CD14-positive monocyte (primary cell): ENCODE measurements at regions not wholly inside any gene's neighbourhood (a gene's known extent, or its start where the extent isn't known, plus 50 kb on each side); places are given as distances from the start of the nearest gene placed in this dataset.

Experiments used
- DNase-seq, 3 donors: peaks; one replicate each; pipeline ENCODE4 v3.0.0-alpha.2; 2011 to 2022
- H2AFZ ChIP-seq: 2 replicates; pipeline ENCODE4 v1.6.0; 2012; ENCODE audit warnings: mild to moderate bottlenecking, low read depth, low read length, inconsistent platforms; ENCODE audit not compliant: insufficient read depth, poor library complexity, severe bottlenecking
- H3K27ac ChIP-seq, 2 donors: 1 replicate in 1 of 2; 2 replicates in 1 of 2; pipeline ENCODE4 v1.5.1; 2012 to 2013; ENCODE audit warnings: low read length in 2 of 2, control low read depth in 1 of 2, inconsistent platforms in 1 of 2, low read depth in 1 of 2, mild to moderate bottlenecking in 1 of 2
- H3K27me3 ChIP-seq, 2 donors: one replicate each; pipeline versions ENCODE4 v1.6.0 to v1.6.1; 2011 to 2013; ENCODE audit warnings: low read length in 2 of 2; ENCODE audit not compliant: control insufficient read depth in 2 of 2, insufficient read depth in 2 of 2
- H3K36me3 ChIP-seq, 2 donors: replicated peaks in 1 of 2; 1 replicate in 1 of 2; 2 replicates in 1 of 2; pipeline versions ENCODE4 v1.5.1 to v1.6.1; 2012 to 2013; ENCODE audit warnings: low read length in 2 of 2, control low read depth in 1 of 2, inconsistent platforms in 1 of 2, mild to moderate bottlenecking in 1 of 2; ENCODE audit not compliant: insufficient read depth in 2 of 2, control insufficient read depth in 1 of 2
- H3K4me1 ChIP-seq, 2 donors: 1 replicate in 1 of 2; 2 replicates in 1 of 2; pipeline versions ENCODE4 v1.5.1 to v1.6.1; 2012 to 2013; ENCODE audit warnings: low read length in 2 of 2, control low read depth in 1 of 2, inconsistent platforms in 1 of 2, mild to moderate bottlenecking in 1 of 2, moderate library complexity in 1 of 2; ENCODE audit not compliant: insufficient read depth in 2 of 2, control insufficient read depth in 1 of 2
- H3K4me2 ChIP-seq: replicated peaks from 2 replicates; pipeline ENCODE3; 2012; ENCODE audit warnings: low read length, moderate library complexity, mild to moderate bottlenecking; ENCODE audit not compliant: poor library complexity, severe bottlenecking; ENCODE audit errors: extremely low read depth
- H3K4me3 ChIP-seq, 3 experiments: fragments of 200-600 bp in 1 of 3; sonication (generic) in 1 of 3; replicated peaks in 1 of 3; 1 replicate in 2 of 3; 2 replicates in 1 of 3; pipeline ENCODE4 v1.5.1; 2011 to 2013; ENCODE audit warnings: low read length in 3 of 3, mild to moderate bottlenecking in 3 of 3, control low read depth in 2 of 3, low read depth in 2 of 3, inconsistent platforms in 1 of 3, moderate library complexity in 1 of 3
- H3K79me2 ChIP-seq: 2 replicates; pipeline ENCODE4 v1.6.0; 2012; ENCODE audit warnings: mild to moderate bottlenecking, control low read depth, inconsistent platforms, low read length, moderate library complexity; ENCODE audit not compliant: insufficient read depth
- H3K9ac ChIP-seq: 2 replicates; pipeline ENCODE4 v1.6.0; 2017; ENCODE audit warnings: low read length, mild to moderate bottlenecking; ENCODE audit not compliant: insufficient read depth, poor library complexity, severe bottlenecking
- H3K9me3 ChIP-seq, 2 donors: replicated peaks in 1 of 2; 1 replicate in 1 of 2; 2 replicates in 1 of 2; pipeline versions ENCODE4 v1.5.1 to v1.6.1; 2012 to 2013; ENCODE audit warnings: low read length in 2 of 2, control low read depth in 1 of 2; ENCODE audit not compliant: control insufficient read depth in 1 of 2, insufficient read depth in 1 of 2
- H4K20me1 ChIP-seq: 2 replicates; pipeline ENCODE4 v1.6.0; 2012; ENCODE audit warnings: mild to moderate bottlenecking, low read length, control low read depth, moderate library complexity; ENCODE audit not compliant: insufficient read depth
- H3K27ac Mint-ChIP-seq, 7 donors: one replicate each; pipeline ENCODE4 v1.8.0; 2020; ENCODE audit warnings: mild to moderate bottlenecking in 7 of 7, mixed read lengths in 7 of 7, moderate library complexity in 6 of 7, inconsistent platforms in 2 of 7
- H3K27me3 Mint-ChIP-seq, 3 donors: one replicate each; pipeline ENCODE4 v1.8.0; 2021 to 2022; ENCODE audit warnings: low read depth in 3 of 3, mild to moderate bottlenecking in 3 of 3, mixed read lengths in 3 of 3, moderate library complexity in 3 of 3, inconsistent platforms in 1 of 3
- H3K36me3 Mint-ChIP-seq, 2 donors: one replicate each; pipeline ENCODE4 v1.8.0; 2020; ENCODE audit warnings: mixed read lengths in 2 of 2, inconsistent platforms in 1 of 2, mild to moderate bottlenecking in 1 of 2
- H3K4me1 Mint-ChIP-seq: one replicate; pipeline ENCODE4 v1.8.0; 2020; ENCODE audit warnings: mild to moderate bottlenecking, mixed read lengths
- H3K4me3 Mint-ChIP-seq, 2 donors: one replicate each; pipeline ENCODE4 v1.8.0; 2020; ENCODE audit warnings: mild to moderate bottlenecking in 2 of 2, mixed read lengths in 2 of 2, moderate library complexity in 1 of 2
- H3K9me3 Mint-ChIP-seq, 7 donors: one replicate each; pipeline ENCODE4 v1.8.0; 2020 to 2022; ENCODE audit warnings: mixed read lengths in 7 of 7, mild to moderate bottlenecking in 6 of 7, moderate library complexity in 6 of 7, inconsistent platforms in 2 of 7
- WGBS: methylation state at CpG from one replicate; pipeline ENCODE4 v1.1.5; 2013; ENCODE audit warnings: missing lambda C conversion rate; ENCODE audit not compliant: insufficient coverage; 5-methylcytosine and 5-hydroxymethylcytosine counted together
- intact Hi-C, 2 donors: fragments of 100-400 bp; cut with micrococcal nuclease; formaldehyde crosslinking; loops; one replicate each; pipeline versions ENCODE4 v1.15.0 to v1.15.1; 2023
- TF ChIP-seq, protein P1 (sequence below): fragments of 200-600 bp; IDR thresholded peaks from one replicate; pipeline ENCODE4 v1.8.0; 2022; ENCODE audit warnings: antibody characterized with exemption, mild to moderate bottlenecking

DNA sequence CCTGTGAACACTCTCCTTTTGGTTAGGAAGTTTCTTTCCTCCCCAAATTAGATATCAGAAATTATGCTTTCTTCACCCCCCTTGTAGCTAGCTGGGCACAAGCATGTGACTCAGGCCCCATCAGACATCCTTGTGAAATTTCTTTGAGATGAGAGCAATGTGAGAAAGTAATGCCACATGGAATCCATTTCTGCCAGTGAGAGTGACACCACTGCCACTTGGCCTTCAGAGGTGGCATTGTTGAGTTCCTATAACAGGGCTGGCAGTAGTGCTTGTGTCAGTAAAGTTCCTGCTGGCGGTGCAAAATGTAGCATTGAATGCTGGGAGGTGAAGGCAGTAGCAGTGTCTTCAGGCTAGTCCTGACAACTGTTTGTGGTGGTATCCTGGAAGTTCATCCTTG lies 80.7 kb upstream of the ZNF280D start:
- no peak overlapping the region for H3K4me3 ChIP-seq
- no peaks in the 10 kb centered on the region for H3K27me3 Mint-ChIP-seq
- peaks cover 2 to 23% (median 11%) of the 10 kb centered on the region in 7 donors for H3K9me3 Mint-ChIP-seq
- no peaks in the 10 kb centered on the region for H3K4me1 ChIP-seq
- no peaks in the 10 kb centered on the region for H3K36me3 ChIP-seq
- H3K27ac Mint-ChIP-seq: no peak overlapping the region
- H3K4me2 ChIP-seq: no peak overlapping the region
- H3K9me3 ChIP-seq: peaks cover 0 to 7% of the 10 kb centered on the region in 2 donors
- H3K36me3 Mint-ChIP-seq: no peaks in the 10 kb centered on the region
- H4K20me1 ChIP-seq: no peaks in the 10 kb centered on the region
- intact Hi-C loops: no loop called here
- no peak overlapping the region for H3K4me3 Mint-ChIP-seq
- H2AFZ ChIP-seq: no peak overlapping the region
- TF ChIP-seq, protein P1, sequence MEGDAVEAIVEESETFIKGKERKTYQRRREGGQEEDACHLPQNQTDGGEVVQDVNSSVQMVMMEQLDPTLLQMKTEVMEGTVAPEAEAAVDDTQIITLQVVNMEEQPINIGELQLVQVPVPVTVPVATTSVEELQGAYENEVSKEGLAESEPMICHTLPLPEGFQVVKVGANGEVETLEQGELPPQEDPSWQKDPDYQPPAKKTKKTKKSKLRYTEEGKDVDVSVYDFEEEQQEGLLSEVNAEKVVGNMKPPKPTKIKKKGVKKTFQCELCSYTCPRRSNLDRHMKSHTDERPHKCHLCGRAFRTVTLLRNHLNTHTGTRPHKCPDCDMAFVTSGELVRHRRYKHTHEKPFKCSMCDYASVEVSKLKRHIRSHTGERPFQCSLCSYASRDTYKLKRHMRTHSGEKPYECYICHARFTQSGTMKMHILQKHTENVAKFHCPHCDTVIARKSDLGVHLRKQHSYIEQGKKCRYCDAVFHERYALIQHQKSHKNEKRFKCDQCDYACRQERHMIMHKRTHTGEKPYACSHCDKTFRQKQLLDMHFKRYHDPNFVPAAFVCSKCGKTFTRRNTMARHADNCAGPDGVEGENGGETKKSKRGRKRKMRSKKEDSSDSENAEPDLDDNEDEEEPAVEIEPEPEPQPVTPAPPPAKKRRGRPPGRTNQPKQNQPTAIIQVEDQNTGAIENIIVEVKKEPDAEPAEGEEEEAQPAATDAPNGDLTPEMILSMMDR: no peak
- no peaks in the 10 kb centered on the region for H3K79me2 ChIP-seq
- WGBS: 0% methylated on average over 1 of the region's 1 CpG
- no peak overlapping the region for H3K9ac ChIP-seq
- H3K27me3 ChIP-seq: no peaks in the 10 kb centered on the region
- H3K4me1 Mint-ChIP-seq: no peaks in the 10 kb centered on the region
- H3K27ac ChIP-seq: no peak overlapping the region
- DNase-seq: no peak

DNA sequence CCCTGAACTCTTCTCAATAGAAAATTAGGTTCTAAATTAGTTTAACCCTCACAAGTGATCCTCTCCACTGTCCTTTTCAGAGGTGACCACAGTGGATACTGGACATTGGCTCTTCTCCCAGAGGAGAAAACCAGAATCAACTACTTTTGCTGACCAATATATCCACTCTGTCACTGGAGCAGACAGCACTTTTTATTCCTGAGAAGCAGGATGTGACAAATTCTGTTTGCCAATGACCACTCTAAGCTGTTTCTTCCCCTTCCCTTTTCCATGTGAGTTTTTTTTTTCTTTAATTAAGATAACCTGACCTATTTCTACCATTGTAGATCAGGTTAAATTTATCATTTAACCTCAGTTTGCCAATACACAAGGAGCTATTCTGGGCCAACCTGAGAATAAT lies 79.7 kb upstream of the ZNF280D start:
- Histone ChIP-seq H3K27me3 (no peaks in the 10 kb centered on the region), H3K36me3 (no peaks in the 10 kb centered on the region)

More for the DNA sequence above, 79.7 kb upstream of the ZNF280D start:
- no peaks in the 10 kb centered on the region for H3K36me3 Mint-ChIP-seq
- DNase-seq: no peak
- no peak overlapping the region for H3K4me2 ChIP-seq
- H3K9me3 Mint-ChIP-seq: peaks cover 10 to 29% (median 16%) of the 10 kb centered on the region in 7 donors
- H3K4me3 ChIP-seq: no peak overlapping the region
- no peak overlapping the region for H3K27ac ChIP-seq
- H4K20me1 ChIP-seq: no peaks in the 10 kb centered on the region
- H3K4me3 Mint-ChIP-seq: no peak overlapping the region
- H3K4me1 Mint-ChIP-seq: no peaks in the 10 kb centered on the region
- no peak overlapping the region for H2AFZ ChIP-seq
- intact Hi-C loops: no loop called here
- H3K4me1 ChIP-seq: no peaks in the 10 kb centered on the region
- H3K27ac Mint-ChIP-seq: no peak overlapping the region
- H3K9ac ChIP-seq: no peak overlapping the region
- H3K27me3 Mint-ChIP-seq: no peaks in the 10 kb centered on the region
- TF ChIP-seq, protein P1: no peak
- no peaks in the 10 kb centered on the region for H3K79me2 ChIP-seq
- H3K9me3 ChIP-seq: peaks cover 6 to 7% of the 10 kb centered on the region in 2 donors
